ENCODE measurements at regions not wholly inside any gene's neighbourhood (a gene's known extent, or its start where the extent isn't known, plus 50 kb on each side); places are given as distances from the start of the nearest gene placed in this dataset.

GRCh38 chr2:38466409-38466808 lies 89.3 kb upstream of the ATL2 start:
- TF ChIP-seq, protein P1, sequence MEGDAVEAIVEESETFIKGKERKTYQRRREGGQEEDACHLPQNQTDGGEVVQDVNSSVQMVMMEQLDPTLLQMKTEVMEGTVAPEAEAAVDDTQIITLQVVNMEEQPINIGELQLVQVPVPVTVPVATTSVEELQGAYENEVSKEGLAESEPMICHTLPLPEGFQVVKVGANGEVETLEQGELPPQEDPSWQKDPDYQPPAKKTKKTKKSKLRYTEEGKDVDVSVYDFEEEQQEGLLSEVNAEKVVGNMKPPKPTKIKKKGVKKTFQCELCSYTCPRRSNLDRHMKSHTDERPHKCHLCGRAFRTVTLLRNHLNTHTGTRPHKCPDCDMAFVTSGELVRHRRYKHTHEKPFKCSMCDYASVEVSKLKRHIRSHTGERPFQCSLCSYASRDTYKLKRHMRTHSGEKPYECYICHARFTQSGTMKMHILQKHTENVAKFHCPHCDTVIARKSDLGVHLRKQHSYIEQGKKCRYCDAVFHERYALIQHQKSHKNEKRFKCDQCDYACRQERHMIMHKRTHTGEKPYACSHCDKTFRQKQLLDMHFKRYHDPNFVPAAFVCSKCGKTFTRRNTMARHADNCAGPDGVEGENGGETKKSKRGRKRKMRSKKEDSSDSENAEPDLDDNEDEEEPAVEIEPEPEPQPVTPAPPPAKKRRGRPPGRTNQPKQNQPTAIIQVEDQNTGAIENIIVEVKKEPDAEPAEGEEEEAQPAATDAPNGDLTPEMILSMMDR (IDR thresholded peaks at IDR 0.05; ENCODE audit: low read depth, low read length), result no peak
- no peak for TF ChIP-seq EZH2phosphoT487 (IDR thresholded peaks at IDR 0.05; ENCODE audit: low read depth)
- Histone ChIP-seq H3K9ac (ENCODE audit: low read length) (no peak overlapping the region), H3K27me3 (ENCODE audit: low read depth, low read length) (peaks cover 24% of the 10 kb centered on the region), H4K20me1 (ENCODE audit: insufficient read depth, low read length) (no peaks in the 10 kb centered on the region), H3K27ac (ENCODE audit: low read length) (no peak overlapping the region), H2AFZ (ENCODE audit: low read depth, low read length) (no peak overlapping the region), H3K4me3 (ENCODE audit: low read length) (no peak overlapping the region), H3K9me3 (ENCODE audit: insufficient read depth, low read length) (no peaks in the 10 kb centered on the region), H3K79me2 (ENCODE audit: low read length) (no peaks in the 10 kb centered on the region), H3K4me2 (ENCODE audit: low read length) (no peak overlapping the region), H3K4me1 (ENCODE audit: low read length) (0 out of 2 replicates have a peak, but pooled peaks cover 4% of the 10 kb centered on the region), H3K36me3 (replicated peaks; ENCODE audit: low read depth, low read length) (no peaks in the 10 kb centered on the region)

DNA sequence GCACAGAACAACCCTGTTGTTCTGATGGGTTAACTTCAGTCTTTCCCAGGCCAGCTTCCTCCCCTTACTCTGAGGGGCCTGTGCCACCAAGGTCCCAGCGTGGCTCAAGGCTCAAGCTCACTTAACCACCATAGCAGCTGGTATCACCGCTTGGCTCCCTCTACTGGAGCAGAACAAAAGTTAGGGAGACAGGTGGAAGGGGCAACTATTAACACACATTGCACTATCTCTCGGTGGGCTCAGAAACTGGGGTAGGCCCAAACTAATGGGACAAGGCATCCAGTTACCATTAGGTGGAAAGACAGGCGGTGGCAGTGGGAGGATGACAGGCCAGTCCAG lies 88.7 kb upstream of the ATL2 start:
- Histone ChIP-seq H3K79me2 (ENCODE audit: low read length) (no peaks in the 10 kb centered on the region), H3K4me3 (ENCODE audit: low read length) (no peak overlapping the region), H3K4me2 (ENCODE audit: low read length) (no peak overlapping the region), H3K36me3 (replicated peaks; ENCODE audit: low read depth, low read length) (no peaks in the 10 kb centered on the region), H3K27me3 (ENCODE audit: low read depth, low read length) (peaks cover 19% of the 10 kb centered on the region), H3K9ac (ENCODE audit: low read length) (no peak overlapping the region), H3K9me3 (ENCODE audit: insufficient read depth, low read length) (no peaks in the 10 kb centered on the region), H3K4me1 (ENCODE audit: low read length) (0 out of 2 replicates have a peak, but pooled peaks cover 4% of the 10 kb centered on the region), H4K20me1 (ENCODE audit: insufficient read depth, low read length) (no peaks in the 10 kb centered on the region), H3K27ac (ENCODE audit: low read length) (no peak overlapping the region), H2AFZ (ENCODE audit: low read depth, low read length) (peak overlapping the region; percentile 75; the same call in 1 of the 2 replicates)
- TF ChIP-seq, protein P1 (IDR thresholded peaks at IDR 0.05; ENCODE audit: low read depth, low read length), result peak; percentile 65
- TF ChIP-seq EZH2phosphoT487 (IDR thresholded peaks at IDR 0.05; ENCODE audit: low read depth), result no peak

DNA sequence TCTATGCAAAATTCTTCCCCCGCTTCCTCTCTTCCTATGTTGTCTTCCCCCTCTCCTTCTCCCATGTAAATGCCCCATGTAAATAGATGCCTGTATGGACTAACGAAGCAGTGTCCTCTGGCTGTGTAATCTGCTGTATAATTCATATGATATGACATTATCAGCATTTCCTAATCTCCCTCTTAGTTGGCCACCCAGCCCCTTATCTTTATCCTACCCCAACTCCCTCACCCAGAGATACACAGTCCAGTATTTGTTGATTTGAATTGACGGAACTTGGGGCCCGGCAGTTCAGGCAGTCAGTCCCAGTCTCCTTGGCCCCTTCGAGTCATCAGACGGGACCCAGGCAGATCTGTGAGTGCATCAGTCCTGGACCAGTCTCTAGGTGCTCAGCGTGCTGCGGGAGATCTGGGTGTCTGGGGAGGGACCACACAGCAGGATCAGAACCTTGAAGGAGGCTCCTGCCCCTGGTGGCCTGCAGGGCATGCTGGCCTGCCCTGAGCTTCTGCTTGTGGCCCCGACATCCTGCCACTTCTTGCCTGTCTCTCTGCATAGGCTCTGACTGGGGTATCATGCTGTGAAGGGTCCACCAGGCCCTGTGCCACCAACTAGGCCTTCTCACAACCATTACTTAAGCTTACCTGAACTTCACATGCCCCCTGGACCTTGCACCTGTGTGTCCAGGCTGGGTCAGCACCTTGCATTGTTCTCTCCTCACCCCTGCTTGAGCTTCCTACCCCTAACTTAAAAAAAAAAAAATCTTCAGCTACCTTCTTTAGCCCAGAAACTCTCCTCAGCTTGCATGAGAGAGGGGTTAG lies 88.1 kb upstream of the ATL2 start:
- TF ChIP-seq, protein P1 (IDR thresholded peaks at IDR 0.05; ENCODE audit: low read depth, low read length), result no peak
- no peak for TF ChIP-seq EZH2phosphoT487 (IDR thresholded peaks at IDR 0.05; ENCODE audit: low read depth)
- Histone ChIP-seq H3K27ac (ENCODE audit: low read length) (no peak overlapping the region), H3K4me1 (ENCODE audit: low read length) (0 out of 2 replicates have a peak, but pooled peaks cover 4% of the 10 kb centered on the region), H3K79me2 (ENCODE audit: low read length) (no peaks in the 10 kb centered on the region), H2AFZ (ENCODE audit: low read depth, low read length) (peak overlapping the region; percentile 75; the same call in 1 of the 2 replicates), H3K9ac (ENCODE audit: low read length) (no peak overlapping the region), H3K27me3 (ENCODE audit: low read depth, low read length) (peaks cover 19% of the 10 kb centered on the region), H4K20me1 (ENCODE audit: insufficient read depth, low read length) (no peaks in the 10 kb centered on the region), H3K9me3 (ENCODE audit: insufficient read depth, low read length) (no peaks in the 10 kb centered on the region), H3K4me2 (ENCODE audit: low read length) (no peak overlapping the region), H3K4me3 (ENCODE audit: low read length) (no peak overlapping the region), H3K36me3 (replicated peaks; ENCODE audit: low read depth, low read length) (no peaks in the 10 kb centered on the region)

DNA sequence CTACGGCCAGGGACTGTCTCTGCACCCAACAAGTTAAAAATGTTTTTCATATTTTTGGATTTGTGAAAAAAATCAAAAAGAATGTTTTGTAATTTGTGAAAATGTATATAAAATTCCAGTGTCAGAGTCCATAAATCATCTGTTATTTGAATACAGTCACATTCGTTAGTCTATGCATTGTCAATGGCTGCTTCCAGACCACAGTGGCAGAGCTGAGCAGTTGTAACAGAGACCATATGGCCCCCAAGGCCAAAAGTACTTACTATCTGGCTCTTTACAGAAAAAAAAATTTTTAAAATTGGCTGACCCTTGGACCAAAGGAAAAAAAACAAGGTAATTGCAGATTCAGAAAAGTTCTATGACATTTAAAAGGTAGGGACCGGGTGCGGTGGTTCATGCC lies 86.7 kb upstream of the ATL2 start:
- Histone ChIP-seq H2AFZ (ENCODE audit: low read depth, low read length) (no peak overlapping the region), H3K27me3 (ENCODE audit: low read depth, low read length) (peaks cover 5% of the 10 kb centered on the region), H3K4me1 (ENCODE audit: low read length) (0 out of 2 replicates have a peak, but pooled peaks cover 2% of the 10 kb centered on the region), H3K36me3 (replicated peaks; ENCODE audit: low read depth, low read length) (no peaks in the 10 kb centered on the region), H4K20me1 (ENCODE audit: insufficient read depth, low read length) (no peaks in the 10 kb centered on the region), H3K9me3 (ENCODE audit: insufficient read depth, low read length) (no peaks in the 10 kb centered on the region), H3K9ac (ENCODE audit: low read length) (no peak overlapping the region), H3K79me2 (ENCODE audit: low read length) (no peaks in the 10 kb centered on the region), H3K27ac (ENCODE audit: low read length) (no peak overlapping the region), H3K4me2 (ENCODE audit: low read length) (no peak overlapping the region), H3K4me3 (ENCODE audit: low read length) (no peak overlapping the region)
- TF ChIP-seq, protein P1 (IDR thresholded peaks at IDR 0.05; ENCODE audit: low read depth, low read length), result no peak
- no peak for TF ChIP-seq EZH2phosphoT487 (IDR thresholded peaks at IDR 0.05; ENCODE audit: low read depth)

Data from OCI-LY3 (cell line).